ENCODE measurements at regions not wholly inside any gene's neighbourhood (a gene's known extent, or its start where the extent isn't known, plus 50 kb on each side); places are given as distances from the start of the nearest gene placed in this dataset.
"Not testable (repeated sequence)": the region's sequence is repeated elsewhere in the genome, so short reads cannot be mapped to it uniquely, and the experiment has no call there.

DNA sequence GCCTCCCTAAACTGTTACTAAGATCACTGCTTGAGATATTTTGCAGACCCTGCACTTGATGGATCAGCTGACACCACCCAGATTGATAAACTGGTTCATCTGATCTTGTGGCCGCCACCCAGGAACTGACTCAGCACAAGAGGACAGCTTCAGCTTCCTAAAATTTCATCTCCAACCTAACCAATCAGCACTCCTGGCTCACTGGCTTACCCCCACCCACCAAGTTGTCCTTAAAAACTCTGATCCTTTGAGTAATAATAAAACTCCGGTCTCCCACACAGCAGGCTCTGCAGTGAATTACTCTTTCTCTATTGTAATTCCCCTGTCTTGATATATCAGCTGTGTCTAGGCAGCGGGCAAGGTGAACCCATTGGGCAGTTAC, 174.8 kb downstream of the UTP18 start:
- DNase-seq (ENCODE audit: low read depth) = no peak

GRCh38 chr17:51435641-51436091, 175.3 kb downstream of the UTP18 start:
- DNase-seq (ENCODE audit: low read depth) = peak; percentile 55

- DNase-seq (ENCODE audit: low read depth) = peak; percentile 86
Measured at GRCh38 chr17:51439395-51440229, 179.3 kb downstream of the UTP18 start.

DNA sequence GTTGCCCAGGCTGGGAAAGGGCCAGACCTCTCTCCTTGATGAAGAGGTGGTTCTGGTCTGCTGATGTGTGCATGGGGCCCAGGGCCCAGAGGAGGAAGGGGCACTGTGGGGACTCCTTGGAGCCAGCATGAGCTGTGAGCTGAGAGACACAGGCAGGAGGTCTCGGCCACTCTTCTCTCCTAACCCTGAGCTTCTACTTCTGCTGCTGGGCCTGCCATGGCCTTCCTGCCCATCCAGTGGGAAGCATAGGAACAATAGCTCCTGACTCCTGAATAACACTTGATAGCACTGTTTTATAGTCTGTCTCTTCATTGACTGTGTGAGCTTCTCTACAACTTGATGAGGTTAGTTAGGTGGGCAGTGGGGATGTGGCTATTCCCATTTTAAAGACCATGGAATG, 181.1 kb downstream of the UTP18 start:
- DNase-seq (ENCODE audit: low read depth) = no peak

DNA sequence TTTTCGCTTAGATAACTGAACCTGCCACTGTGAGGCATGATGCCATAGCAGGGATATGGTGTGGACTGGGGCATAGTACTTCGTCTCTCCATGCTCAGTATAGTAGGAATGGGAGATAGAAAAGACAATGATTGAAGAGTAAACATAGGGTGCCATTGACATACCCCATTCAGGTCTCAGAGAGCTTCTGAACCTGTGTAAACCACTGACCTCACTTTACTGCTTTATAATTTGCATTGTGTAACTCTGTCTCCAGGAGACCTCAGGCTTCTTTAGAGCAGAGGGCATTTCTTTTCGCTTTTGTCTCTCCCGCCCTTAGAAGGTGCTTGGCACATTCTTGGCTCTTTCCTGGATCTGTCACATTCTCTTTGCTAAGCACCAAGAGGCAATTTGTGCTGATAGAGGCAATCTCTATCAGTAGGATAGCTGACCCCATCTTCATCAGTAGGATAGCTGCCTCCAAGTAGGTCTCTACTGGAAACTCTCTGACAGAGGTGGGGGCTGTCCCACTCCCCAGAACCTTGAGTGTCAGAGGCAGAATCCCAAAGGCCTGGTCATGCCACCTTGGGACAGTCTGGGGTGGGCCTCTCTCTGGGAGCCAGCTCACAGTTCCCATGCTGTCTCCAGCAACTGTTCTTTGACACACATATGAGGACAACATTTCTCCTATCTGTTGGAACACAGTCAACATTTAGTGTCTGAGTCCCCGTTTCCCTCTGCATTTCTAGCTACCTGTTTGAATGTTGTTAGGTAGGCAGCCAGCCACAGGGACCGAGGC, 181.9 kb downstream of the UTP18 start:
- DNase-seq (ENCODE audit: low read depth) = no peak

DNA sequence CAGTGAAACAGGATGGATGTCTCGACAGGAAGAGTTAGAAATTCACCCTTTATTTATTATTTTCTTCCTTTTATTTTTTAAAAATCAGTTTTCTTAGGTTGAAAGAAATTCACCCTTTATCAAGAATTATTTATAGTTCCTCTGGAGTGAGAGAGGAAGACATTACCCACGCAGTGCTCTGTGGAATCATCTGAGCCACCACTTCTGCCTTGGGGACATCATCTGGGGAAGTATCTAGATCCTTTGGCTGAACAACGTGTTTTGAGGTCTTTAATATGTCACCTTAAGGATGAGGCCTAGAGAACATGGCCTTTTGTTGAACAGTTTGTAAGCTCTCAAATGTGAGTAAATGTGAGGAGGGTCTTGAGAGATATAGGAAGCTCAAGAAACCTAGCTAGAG, 183.3 kb downstream of the UTP18 start:
- no peak for DNase-seq (ENCODE audit: low read depth)

DNA sequence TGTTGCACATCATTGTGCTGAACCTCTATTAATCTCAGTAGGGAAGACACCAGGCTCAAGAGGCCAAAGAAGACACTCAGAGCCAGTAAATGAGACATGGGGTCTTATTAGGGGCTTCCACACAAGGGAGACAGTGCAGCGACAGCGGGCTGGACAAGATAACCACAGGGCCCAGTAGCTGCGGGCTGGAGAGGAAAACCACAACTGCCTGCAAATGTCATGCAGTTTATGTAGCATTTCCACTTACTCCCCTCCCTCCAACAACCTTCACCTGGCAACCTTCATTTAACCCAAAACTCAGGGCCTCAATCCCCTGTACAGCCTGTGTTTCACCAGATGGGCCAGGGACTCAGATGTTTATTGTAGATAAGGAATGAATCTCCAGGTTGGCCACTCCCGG, 185.6 kb downstream of the UTP18 start:
- DNase-seq (ENCODE audit: low read depth) = no peak

DNA sequence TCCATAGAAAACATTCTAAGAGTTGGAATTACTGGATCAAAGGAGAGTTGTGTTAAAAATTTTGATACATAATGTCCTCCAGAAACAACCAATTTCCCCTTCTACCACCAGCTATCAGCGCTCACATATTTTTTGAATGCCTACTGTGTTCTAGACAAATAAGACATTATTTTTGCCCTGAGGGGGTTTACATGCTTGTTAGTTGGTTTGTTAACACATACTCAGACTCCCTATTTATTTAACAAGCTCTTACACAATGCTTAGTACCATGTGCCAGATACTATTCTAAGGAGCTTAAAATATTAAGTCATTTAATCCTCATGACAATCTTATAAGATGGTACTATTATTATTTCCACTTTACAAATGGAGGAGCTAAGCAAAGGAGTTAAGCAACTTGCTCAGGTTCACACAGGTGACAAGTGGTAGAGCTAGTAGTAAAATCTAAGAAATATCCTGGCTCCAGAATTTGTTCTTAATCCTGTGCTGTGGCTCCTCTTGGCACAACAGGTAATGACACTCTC, 194.2 kb downstream of the UTP18 start:
- DNase-seq (ENCODE audit: low read depth) = no peak

- DNase-seq (ENCODE audit: low read depth) = no peak
Measured at GRCh38 chr17:51455211-51455610, 194.9 kb downstream of the UTP18 start.

DNA sequence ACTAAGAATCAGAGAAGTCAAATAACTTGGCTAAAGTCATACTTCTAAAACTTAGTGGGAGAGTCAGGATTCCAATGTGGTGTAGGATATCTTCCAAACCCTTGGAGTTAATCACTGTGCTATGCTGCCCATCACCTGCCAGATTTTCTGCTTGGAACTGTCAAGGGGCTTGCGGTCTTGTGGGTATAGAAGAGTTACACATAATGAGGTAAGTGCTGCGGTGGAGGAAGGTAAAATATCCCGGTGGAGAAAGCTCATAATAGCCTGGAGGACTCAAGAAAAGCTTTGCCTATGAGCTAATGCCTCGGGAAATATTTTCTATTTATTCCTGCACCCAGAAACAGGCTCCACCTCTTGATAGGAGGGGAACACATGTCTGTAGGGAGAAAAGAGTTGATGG, 195.6 kb downstream of the UTP18 start:
- DNase-seq (ENCODE audit: low read depth) = peak; percentile 16

DNA sequence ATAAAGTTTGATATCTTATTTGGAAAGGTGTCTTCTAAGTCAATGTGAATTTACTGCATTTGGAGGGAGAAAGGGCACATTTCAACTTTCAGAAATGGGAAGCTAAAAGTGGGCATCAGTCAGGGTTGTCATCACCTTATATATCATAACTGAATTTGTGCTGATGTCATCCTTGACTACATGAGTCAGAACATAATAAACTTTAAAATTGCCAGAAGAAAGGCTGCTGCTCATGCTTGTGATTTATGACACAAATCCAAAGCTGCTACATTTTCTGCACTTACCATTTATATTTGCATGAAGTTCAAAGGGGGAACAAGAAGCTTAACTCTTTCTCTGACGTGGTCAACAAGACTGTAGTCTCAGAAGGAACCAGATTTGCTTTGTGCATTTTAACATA, 196.6 kb downstream of the UTP18 start:
- DNase-seq (ENCODE audit: low read depth) = peak; percentile 8

GRCh38 chr17:51461578-51462004, 201.2 kb downstream of the UTP18 start:
- DNase-seq (ENCODE audit: low read depth) = peak; percentile 80

GRCh38 chr17:51463353-51463752, 203.0 kb downstream of the UTP18 start:
- no peak for DNase-seq (ENCODE audit: low read depth)

DNA sequence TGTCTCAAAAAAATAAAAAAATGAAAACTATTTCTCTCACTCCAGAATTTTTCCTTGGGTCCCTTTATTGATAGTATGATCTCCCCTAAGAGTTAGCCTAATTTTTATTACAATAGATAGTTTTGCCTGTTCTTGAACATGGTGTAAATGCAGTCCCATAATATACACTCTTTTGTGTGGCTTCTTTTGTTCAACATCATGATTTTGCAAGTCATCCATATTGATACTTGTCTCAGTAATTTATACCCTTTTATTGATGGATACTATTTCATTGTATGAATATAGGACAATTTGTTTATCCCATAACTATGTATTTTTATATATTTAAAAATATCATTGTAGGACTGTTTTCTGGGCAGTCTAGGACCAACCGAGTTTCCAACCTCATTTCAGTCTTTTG, 207.0 kb downstream of the UTP18 start:
- no peak for DNase-seq (ENCODE audit: low read depth)

- no peak for DNase-seq (ENCODE audit: low read depth)
Measured at GRCh38 chr17:51472670-51473205, 212.4 kb downstream of the UTP18 start.

DNA sequence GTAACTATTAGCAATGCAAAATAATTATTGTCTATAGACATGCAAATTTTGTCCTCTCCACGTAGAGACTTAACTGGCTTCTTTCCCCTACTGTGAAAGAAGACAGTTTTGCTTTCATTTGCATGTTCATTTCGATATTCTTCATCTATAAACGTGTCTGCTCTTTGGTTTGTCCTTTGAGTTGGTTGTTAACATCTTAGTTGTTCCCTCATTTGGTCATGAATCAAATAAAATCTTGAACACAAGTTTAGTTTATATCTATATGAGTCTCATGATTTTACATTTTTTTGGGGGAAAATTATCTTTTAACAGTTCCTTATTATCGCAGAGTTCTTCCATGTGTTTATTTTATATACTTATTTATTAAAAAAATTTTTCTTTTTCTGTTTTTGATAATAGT, 214.4 kb downstream of the UTP18 start:
- DNase-seq (ENCODE audit: low read depth) = no peak

DNA sequence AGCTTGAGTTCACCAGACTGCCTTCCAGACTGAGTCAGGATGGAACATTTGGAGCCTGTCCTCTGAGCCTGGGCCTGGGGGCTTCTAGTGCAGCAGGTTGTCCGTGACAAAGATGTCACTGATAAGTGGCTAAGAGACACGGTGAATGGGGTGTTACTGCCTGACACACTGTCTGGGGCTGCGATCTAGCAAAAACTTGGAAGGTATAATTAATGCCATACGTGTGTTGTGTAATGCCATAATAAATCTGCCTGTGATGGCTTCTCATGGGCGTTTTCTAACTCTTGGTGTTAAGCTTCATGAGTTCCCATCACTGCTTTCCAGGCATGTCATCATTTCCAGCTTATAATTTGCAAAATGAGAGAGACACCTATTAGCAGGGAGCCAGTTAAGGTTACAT, 215.4 kb downstream of the UTP18 start:
- no peak for DNase-seq (ENCODE audit: low read depth)

- DNase-seq (ENCODE audit: low read depth) = no peak
Measured at GRCh38 chr17:51479303-51479702, 219.0 kb downstream of the UTP18 start.

GRCh38 chr17:51481370-51481769, 221.0 kb downstream of the UTP18 start:
- DNase-seq (ENCODE audit: low read depth) = no peak

DNA sequence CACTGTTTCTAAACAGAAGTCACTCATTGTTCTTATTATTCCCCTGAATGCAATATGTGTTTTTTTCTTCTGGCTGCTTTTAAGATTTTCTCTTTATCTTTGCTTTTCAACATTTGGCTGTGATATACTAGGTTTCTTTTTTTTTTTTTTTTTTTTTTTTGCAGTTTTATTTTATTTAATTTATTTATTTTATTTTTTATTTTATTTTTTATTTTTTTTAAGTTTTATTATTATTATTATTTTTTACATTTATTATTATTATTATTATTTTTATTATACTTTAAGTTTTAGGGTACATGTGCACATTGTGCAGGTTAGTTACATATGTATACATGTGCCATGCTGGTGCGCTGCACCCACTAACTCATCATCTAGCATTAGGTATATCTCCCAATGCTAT, 221.9 kb downstream of the UTP18 start:
- not testable (repeated sequence) for DNase-seq (ENCODE audit: low read depth)

DNA sequence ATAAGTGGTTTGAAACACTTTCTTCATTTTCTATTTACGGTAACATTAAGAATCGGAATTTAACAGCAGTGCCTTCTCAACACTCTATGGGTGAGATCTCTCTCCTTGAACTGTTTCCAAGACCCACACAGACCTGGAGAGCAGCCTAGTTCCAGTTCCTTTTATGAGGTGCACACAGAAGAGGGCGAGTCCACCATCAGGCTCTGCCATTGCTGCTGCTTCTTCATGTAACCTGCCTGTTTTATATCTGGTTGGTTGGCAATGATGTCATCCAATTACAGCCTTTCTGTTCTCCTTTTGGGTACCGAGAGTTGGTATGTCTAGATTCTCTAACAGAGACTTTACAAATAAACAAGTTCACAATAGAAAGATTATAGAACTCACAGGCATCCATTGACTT, 225.7 kb downstream of the UTP18 start:
- DNase-seq (ENCODE audit: low read depth) = no peak

- DNase-seq (ENCODE audit: low read depth) = no peak
Measured at GRCh38 chr17:51486885-51487520, 226.7 kb downstream of the UTP18 start.

All from HT1080 (cell line).